ENCODE measurements at regions not wholly inside any gene's neighbourhood (a gene's known extent, or its start where the extent isn't known, plus 50 kb on each side); places are given as distances from the start of the nearest gene placed in this dataset.

DNA sequence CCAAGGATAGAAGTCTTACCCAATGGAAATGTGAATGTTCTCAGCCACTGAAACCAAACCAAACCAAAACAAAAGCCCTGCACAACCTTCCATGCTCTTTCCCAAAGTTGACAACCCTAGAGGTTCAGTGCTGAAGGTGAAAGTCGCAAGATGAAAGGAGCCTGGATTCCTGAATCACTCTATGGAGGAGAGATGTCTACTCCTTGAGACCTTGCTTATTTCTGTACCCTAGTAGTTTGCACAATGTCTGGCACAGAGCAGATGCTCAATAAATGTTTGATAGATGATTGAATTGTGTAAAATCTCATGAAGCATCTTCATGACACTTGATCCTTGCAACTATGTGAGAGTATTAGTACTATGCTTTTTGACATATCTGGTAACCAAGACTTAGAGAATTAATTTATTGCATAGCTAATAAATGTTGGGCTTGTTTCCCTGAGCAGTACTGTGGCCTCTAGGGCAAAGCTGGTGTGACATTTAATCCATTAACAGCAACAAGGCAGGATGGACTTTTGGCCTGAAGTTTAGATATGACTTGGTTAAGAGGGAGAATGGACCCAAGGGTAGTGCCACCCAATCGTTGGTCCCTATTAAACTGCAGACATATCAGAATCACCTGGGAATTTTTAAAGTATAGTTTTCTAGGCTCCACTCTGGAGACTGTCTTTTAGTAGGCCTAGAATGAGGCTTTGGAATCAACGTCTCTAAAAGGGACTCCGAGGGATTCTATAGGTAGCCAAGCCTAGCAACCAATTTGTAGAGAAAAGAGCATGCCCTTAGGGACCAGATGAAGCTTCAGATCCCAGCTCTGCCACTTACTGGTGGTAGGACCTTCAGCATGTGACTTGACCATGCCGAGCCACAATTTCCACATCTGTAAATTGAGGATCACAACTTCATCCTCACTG, 145.9 kb downstream of the DDX1 start:
- Histone ChIP-seq H3K27me3 (ENCODE audit: insufficient read depth, low read length) (peaks cover 18% of the 10 kb centered on the region), H3K36me3 (ENCODE audit: insufficient read depth, low read length) (no peaks in the 10 kb centered on the region), H3K9ac (ENCODE audit: low read length) (no peak overlapping the region), H2AFZ (ENCODE audit: low read depth, low read length) (no peak overlapping the region), H3K79me2 (ENCODE audit: insufficient read depth, low read length) (no peaks in the 10 kb centered on the region), H3K4me3 (ENCODE audit: insufficient read depth, low read depth, low read length) (no peak overlapping the region), H3K9me3 (ENCODE audit: insufficient read depth, low read depth, low read length) (no peaks in the 10 kb centered on the region), H3K4me2 (ENCODE audit: low read length) (no peak overlapping the region), H3K27ac (ENCODE audit: low read depth, low read length) (no peak overlapping the region), H3K4me1 (ENCODE audit: insufficient read depth, low read length) (peaks cover 13% of the 10 kb centered on the region), H4K20me1 (ENCODE audit: insufficient read depth, low read length) (no peaks in the 10 kb centered on the region)
- Mint-ChIP-seq H3K27ac (ENCODE audit: unreplicated experiment) (peak overlapping the region; percentile 53), H3K4me1 (ENCODE audit: low read depth, unreplicated experiment) (peaks cover 31% of the 10 kb centered on the region), H3K4me3 (ENCODE audit: unreplicated experiment) (no peak overlapping the region), H3K27me3 (ENCODE audit: low read depth, unreplicated experiment) (no peaks in the 10 kb centered on the region), H3K36me3 (ENCODE audit: low read depth, unreplicated experiment) (no peaks in the 10 kb centered on the region), H3K9me3 (ENCODE audit: unreplicated experiment) (no peaks in the 10 kb centered on the region)
- DNase-seq (ENCODE audit: low read depth) (no peak), FAIRE-seq (no peak)
- no peak for TF ChIP-seq EZH2 (IDR thresholded peaks at IDR 0.05; ENCODE audit: insufficient read depth, low read length)
- TF ChIP-seq, protein P1, sequence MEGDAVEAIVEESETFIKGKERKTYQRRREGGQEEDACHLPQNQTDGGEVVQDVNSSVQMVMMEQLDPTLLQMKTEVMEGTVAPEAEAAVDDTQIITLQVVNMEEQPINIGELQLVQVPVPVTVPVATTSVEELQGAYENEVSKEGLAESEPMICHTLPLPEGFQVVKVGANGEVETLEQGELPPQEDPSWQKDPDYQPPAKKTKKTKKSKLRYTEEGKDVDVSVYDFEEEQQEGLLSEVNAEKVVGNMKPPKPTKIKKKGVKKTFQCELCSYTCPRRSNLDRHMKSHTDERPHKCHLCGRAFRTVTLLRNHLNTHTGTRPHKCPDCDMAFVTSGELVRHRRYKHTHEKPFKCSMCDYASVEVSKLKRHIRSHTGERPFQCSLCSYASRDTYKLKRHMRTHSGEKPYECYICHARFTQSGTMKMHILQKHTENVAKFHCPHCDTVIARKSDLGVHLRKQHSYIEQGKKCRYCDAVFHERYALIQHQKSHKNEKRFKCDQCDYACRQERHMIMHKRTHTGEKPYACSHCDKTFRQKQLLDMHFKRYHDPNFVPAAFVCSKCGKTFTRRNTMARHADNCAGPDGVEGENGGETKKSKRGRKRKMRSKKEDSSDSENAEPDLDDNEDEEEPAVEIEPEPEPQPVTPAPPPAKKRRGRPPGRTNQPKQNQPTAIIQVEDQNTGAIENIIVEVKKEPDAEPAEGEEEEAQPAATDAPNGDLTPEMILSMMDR (IDR thresholded peaks at IDR 0.05; ENCODE audit: insufficient read depth, low read depth, low read length), result no peak

DNA sequence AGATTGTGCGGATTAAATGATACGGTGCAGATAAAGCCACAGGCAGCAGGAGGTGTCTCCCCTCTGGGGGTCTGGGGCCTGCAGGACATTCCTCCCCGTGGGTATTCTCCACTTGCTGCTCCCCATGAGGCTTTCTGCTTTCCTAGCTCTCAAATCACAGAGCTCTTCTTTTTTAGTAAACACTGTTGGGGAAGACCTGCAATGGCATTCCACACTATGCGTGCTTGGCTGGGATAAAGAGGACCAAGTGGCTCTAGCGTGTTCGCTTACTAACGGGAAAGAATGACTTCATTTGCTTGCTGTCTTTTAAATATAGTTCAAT, 146.5 kb downstream of the DDX1 start:
- no peaks in the 10 kb centered on the region for H4K20me1 ChIP-seq (ENCODE audit: insufficient read depth, low read length)
- peaks cover 27% of the 10 kb centered on the region for H3K4me1 Mint-ChIP-seq (ENCODE audit: low read depth, unreplicated experiment)
- no peak overlapping the region for H3K4me3 ChIP-seq (ENCODE audit: insufficient read depth, low read depth, low read length)
- no peak overlapping the region for H3K27ac ChIP-seq (ENCODE audit: low read depth, low read length)
- H3K27me3 Mint-ChIP-seq (ENCODE audit: low read depth, unreplicated experiment), result no peaks in the 10 kb centered on the region
- H3K9ac ChIP-seq (ENCODE audit: low read length), result no peak overlapping the region
- no peaks in the 10 kb centered on the region for H3K9me3 Mint-ChIP-seq (ENCODE audit: unreplicated experiment)
- H3K4me2 ChIP-seq (ENCODE audit: low read length), result no peak overlapping the region
- DNase-seq (ENCODE audit: low read depth) (no peak), FAIRE-seq (no peak)
- peak overlapping the region; percentile 53 for H3K27ac Mint-ChIP-seq (ENCODE audit: unreplicated experiment)
- H3K4me1 ChIP-seq (ENCODE audit: insufficient read depth, low read length), result peaks cover 13% of the 10 kb centered on the region
- H2AFZ ChIP-seq (ENCODE audit: low read depth, low read length), result no peak overlapping the region
- H3K27me3 ChIP-seq (ENCODE audit: insufficient read depth, low read length), result peaks cover 18% of the 10 kb centered on the region
- H3K36me3 Mint-ChIP-seq (ENCODE audit: low read depth, unreplicated experiment), result no peaks in the 10 kb centered on the region
- H3K36me3 ChIP-seq (ENCODE audit: insufficient read depth, low read length), result no peaks in the 10 kb centered on the region
- H3K79me2 ChIP-seq (ENCODE audit: insufficient read depth, low read length), result no peaks in the 10 kb centered on the region
- no peak overlapping the region for H3K4me3 Mint-ChIP-seq (ENCODE audit: unreplicated experiment)
- TF ChIP-seq EZH2 (IDR thresholded peaks at IDR 0.05; ENCODE audit: insufficient read depth, low read length), result no peak
- TF ChIP-seq, protein P1 (IDR thresholded peaks at IDR 0.05; ENCODE audit: insufficient read depth, low read depth, low read length), result no peak
- H3K9me3 ChIP-seq (ENCODE audit: insufficient read depth, low read depth, low read length), result no peaks in the 10 kb centered on the region

DNA sequence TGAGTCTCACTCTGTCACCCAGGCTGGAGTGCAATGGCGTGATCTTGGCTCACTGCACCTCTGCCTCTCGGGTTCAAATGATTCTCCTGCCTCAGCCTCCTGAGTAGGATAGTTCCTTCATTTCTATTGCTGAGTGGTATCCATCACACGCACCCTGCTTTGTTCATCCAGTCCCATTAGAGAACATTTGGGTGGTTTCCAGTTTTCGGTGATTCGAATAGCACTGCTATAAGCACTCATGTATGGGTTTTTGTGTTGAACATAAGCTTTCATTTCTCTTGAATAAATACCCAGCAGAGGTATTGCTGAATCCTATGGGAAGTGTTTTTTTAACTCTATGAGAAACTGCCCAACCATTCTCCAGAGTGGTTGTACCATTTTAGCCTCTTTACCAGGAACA, 147.3 kb downstream of the DDX1 start:
- no peaks in the 10 kb centered on the region for H4K20me1 ChIP-seq (ENCODE audit: insufficient read depth, low read length)
- H3K27ac ChIP-seq (ENCODE audit: low read depth, low read length), result no peak overlapping the region
- no peak overlapping the region for H3K4me3 Mint-ChIP-seq (ENCODE audit: unreplicated experiment)
- FAIRE-seq (no peak), DNase-seq (ENCODE audit: low read depth) (no peak)
- no peaks in the 10 kb centered on the region for H3K9me3 Mint-ChIP-seq (ENCODE audit: unreplicated experiment)
- TF ChIP-seq EZH2 (IDR thresholded peaks at IDR 0.05; ENCODE audit: insufficient read depth, low read length), result no peak
- TF ChIP-seq, protein P1 (IDR thresholded peaks at IDR 0.05; ENCODE audit: insufficient read depth, low read depth, low read length), result no peak
- H3K27me3 Mint-ChIP-seq (ENCODE audit: low read depth, unreplicated experiment), result no peaks in the 10 kb centered on the region
- peaks cover 11% of the 10 kb centered on the region for H3K4me1 ChIP-seq (ENCODE audit: insufficient read depth, low read length)
- no peaks in the 10 kb centered on the region for H3K36me3 ChIP-seq (ENCODE audit: insufficient read depth, low read length)
- H3K4me3 ChIP-seq (ENCODE audit: insufficient read depth, low read depth, low read length), result no peak overlapping the region
- H3K4me2 ChIP-seq (ENCODE audit: low read length), result no peak overlapping the region
- H2AFZ ChIP-seq (ENCODE audit: low read depth, low read length), result no peak overlapping the region
- H3K4me1 Mint-ChIP-seq (ENCODE audit: low read depth, unreplicated experiment), result peaks cover 20% of the 10 kb centered on the region
- no peak overlapping the region for H3K9ac ChIP-seq (ENCODE audit: low read length)
- H3K27ac Mint-ChIP-seq (ENCODE audit: unreplicated experiment), result no peak overlapping the region
- no peaks in the 10 kb centered on the region for H3K36me3 Mint-ChIP-seq (ENCODE audit: low read depth, unreplicated experiment)
- no peaks in the 10 kb centered on the region for H3K79me2 ChIP-seq (ENCODE audit: insufficient read depth, low read length)
- H3K27me3 ChIP-seq (ENCODE audit: insufficient read depth, low read length), result peaks cover 18% of the 10 kb centered on the region
- no peaks in the 10 kb centered on the region for H3K9me3 ChIP-seq (ENCODE audit: insufficient read depth, low read depth, low read length)

Data from astrocyte (in vitro differentiated cells and primary cell).